Stimulated activated CD4-positive, alpha-beta T cell treated with anti-CD3 and anti-CD28 coated beads, Interleukin-2, amount 100 ng/mL, for 48 hours (primary cell): ENCODE measurements at regions not wholly inside any gene's neighbourhood (a gene's known extent, or its start where the extent isn't known, plus 50 kb on each side); places are given as distances from the start of the nearest gene placed in this dataset.
"Not testable (repeated sequence)": the region's sequence is repeated elsewhere in the genome, so short reads cannot be mapped to it uniquely, and the experiment has no call there.

Experiments used
- DNase-seq, 2 donors: peaks; one replicate each; pipeline ENCODE4 v3.0.0-alpha.2; 2020

DNA sequence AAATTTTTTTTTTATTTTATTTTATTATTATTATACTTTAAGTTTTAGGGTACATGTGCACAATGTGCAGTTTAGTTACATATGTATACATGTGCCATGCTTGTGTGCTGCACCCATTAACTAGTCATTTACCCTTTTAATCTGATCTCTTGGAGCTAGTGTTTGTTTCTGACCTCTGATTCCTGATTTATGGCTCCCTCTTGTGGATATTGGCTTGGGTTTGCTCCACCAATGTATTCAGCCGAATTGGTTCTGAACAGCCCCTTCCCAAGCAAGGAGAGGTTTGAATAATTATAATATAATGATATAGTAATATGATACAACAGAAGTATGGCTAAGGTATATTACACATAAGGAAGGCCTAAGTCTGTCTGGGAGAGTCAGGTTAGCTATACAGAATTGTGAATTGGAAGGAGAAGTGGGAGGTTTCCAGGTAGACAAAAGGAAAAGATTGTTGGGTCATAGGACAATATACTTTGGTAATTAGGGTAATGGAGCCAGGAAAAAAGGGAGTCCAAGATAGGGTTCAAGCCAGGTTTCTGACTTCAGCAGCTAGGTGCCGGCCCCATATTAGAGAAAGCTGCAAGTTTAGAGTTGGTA lies 53.1 kb upstream of the HMCN1 start:
- no peak for DNase-seq

GRCh38 chr1:185680453-185680852 lies 53.7 kb upstream of the HMCN1 start:
- DNase-seq: no peak

DNA sequence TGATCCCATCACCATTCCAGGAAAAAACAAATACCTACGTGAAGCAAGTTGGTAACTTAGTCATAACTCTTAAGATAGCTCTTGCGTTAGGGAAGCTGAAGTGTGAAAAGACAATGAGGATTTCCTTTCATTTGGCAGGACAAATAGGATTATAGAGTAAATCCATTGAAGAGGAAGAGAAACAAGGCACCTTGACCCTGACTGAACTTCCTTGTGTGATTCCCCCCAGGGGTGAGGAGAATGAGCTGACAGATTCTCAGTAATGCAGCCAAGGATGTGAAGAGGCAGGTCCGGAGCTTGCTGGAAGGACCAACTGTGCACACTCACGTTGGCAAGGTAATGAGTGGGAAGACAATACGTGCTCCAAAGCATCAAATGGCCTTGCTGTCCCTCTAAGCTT lies 55.0 kb upstream of the HMCN1 start:
- DNase-seq: no peak

GRCh38 chr1:185676969-185677368 lies 57.2 kb upstream of the HMCN1 start:
- DNase-seq: no peak

- no peak for DNase-seq
These were observed 60.0 kb upstream of the HMCN1 start for GRCh38 chr1:185674201-185674600.

GRCh38 chr1:185672719-185673360 lies 61.4 kb upstream of the HMCN1 start:
- no peak for DNase-seq

DNA sequence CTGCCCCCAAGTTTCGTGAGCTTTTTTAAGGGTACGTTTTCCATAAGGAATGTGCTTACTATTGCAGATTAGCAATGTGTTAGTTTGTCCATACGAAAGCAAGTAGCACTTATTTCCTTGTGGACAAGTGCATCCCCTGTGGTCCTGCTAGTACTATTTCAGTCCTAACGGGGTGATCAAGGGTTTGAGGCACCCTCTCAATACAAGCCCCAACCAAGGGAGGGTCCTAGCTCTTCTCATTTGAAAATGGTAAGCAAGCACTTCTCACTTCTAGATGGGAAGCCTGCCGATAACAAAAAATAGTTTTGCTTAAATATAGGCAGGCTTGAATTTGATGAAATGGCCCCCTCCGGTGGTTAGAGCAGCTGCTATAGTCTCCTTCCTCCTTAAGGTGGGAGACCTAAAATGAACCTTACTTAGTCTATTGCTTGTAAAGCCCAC lies 64.0 kb upstream of the HMCN1 start:
- DNase-seq: no peak

DNA sequence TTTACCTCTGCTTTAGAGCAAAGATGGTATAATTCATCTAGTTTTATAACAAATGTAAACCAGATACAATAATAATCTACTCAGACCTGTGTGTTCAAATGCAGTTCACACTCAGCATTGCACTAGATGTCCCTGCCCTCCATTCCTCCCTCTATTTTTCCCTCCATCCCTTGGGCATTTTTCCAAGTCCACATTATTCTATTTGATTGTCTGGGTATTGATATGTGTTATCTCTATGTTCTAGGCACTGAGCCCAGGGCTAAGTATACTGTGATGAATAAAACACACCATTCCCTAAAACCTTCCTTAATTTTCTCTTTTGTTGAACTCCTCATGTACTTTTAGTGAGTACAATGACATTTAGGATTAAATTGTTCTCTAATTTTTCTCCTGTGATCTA lies 66.2 kb upstream of the HMCN1 start:
- no peak for DNase-seq

DNA sequence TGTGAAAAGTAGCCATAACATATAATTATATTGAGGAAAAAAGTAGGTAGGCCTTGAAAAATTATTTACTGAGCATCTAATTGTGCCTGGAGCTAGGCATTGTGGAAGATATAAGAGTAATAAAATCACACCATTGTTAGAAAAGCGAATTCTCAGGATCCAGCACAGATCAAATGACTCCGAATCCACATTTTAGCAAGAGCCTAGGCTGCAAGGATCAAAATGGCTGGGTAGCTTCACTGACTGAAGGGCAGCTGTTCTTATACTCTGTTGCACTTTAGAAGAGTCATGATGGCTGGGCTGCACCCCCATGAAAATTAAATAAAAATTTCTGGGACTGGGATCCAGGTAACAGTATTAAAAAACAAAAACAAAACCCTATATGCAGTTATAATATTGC lies 67.6 kb upstream of the HMCN1 start:
- DNase-seq: no peak

GRCh38 chr1:185663771-185664296 lies 70.4 kb upstream of the HMCN1 start:
- DNase-seq: no peak

DNA sequence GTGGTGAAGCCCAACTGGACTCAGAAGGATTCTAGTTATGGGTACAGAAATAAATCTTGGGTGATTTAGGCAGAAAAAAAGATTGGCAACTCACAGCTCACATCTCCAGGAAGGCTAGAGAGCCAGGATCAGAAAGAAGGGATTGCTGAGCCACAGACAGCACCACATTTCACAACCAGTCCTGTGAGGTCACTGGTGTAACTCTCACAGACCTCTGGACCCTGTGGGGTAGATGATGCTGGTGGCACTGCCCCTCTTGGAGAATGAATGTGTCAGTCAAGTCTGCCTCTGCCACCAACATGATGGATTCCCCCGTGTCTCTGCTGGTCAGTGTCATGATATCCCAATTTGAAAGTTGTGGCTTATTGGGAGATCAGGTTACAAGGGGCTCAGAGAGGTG lies 70.9 kb upstream of the HMCN1 start:
- DNase-seq: no peak

DNA sequence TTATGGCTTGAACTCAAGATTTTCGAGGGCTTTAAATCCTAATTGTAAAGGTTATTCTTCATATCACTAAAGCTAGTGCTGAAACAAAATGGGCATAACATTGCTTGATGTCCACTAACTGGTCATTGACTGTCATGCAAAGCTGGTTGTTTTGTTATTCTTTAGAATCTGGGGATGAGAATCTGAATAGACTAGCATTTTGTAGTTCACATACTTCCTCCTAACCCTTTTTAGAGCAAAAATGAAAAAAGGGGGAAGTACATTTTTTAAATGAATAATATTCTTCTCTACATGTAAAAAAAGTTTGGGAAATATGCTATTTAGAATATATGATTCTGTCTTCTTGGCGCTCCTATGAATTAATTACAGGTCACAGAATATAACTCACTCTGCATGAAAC lies 72.2 kb upstream of the HMCN1 start:
- no peak for DNase-seq

GRCh38 chr1:185656663-185657062 lies 77.5 kb upstream of the HMCN1 start:
- no peak for DNase-seq

- no peak for DNase-seq
These were observed 79.3 kb upstream of the HMCN1 start for GRCh38 chr1:185654952-185655314.

DNA sequence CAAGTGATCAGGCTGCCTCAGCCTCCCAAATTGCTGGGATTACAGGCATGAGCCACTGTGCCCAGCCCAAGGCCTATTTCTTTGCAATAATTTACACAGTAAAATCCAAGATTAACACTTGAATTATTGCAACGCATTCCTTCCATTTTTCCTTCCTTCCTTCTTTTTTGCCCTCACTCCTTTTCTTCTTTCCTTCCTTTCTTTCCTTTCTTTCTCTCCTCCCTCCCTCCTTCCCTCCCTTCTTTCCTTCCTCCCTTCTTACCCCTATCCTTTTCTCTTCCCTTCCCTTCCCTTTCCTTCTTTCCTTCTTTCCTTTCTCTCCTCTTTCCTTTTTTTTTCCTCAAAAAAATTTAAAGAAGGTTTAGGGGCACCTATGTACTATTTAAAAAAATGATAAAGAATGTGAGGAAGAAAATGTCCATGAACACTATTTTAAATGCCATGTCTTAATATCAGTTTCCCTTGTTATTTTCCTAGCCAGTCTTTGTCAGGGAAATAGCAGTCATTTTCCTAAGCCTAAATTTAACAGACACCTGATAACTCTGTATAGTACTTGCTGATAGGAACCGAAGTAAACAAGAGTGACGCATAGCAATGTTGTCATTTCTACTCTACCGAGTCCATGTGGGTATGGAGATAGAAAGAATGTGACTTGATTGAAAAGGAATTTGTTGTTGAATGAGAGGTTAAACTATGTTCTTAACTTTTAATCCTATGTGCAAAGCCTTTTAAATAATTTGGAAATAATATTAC lies 79.8 kb upstream of the HMCN1 start:
- no peak for DNase-seq

- no peak for DNase-seq
These were observed 80.6 kb upstream of the HMCN1 start for GRCh38 chr1:185653615-185654014.

DNA sequence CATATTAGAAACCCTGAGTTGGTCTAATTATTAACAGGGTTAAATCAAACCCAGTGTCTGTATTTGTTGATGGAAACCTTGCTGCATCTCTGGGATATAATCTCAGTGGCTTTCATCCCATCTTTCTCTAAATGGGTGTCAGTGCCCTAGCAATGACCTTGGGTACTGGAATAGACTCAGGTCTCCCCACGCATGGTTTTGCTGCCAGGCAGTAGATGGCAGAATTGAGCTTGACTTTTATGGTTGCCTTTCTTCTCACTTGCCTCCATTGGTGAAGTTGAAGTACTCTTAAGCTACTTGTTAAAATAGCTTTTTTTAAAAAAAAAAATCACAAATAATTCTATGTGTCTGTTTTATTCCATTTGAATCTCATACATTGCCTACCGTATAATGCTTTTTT lies 81.8 kb upstream of the HMCN1 start:
- DNase-seq: no peak

DNA sequence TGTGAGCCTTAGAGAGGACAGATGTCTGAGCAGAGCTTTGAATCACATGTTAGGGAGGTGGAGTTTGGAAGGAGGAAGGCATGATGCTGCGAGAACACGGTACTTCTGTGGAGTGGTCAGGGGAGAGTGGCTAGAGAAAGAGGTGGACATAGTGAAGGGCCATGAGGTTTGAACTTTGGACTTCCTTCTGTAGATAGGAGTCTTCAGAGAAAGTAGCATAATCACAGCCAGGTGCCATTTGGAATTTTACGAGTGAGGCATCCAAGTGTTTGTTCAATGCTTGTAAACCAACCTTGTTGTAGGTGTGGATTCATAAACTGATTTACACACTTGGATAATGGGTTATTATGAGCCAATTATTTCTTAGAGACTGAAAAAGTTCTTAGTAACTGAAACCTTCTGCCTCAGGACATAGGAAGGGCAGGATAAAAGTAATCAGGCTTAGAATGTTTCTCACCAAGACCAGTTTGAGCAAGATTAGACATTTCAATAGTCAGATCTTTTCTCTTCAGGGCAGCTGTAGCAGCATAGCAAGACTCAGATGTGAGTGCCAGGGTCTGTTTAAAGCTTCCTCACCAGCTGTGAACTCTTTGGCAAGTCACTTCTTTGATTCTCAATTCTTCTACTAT lies 83.5 kb upstream of the HMCN1 start:
- DNase-seq: no peak

DNA sequence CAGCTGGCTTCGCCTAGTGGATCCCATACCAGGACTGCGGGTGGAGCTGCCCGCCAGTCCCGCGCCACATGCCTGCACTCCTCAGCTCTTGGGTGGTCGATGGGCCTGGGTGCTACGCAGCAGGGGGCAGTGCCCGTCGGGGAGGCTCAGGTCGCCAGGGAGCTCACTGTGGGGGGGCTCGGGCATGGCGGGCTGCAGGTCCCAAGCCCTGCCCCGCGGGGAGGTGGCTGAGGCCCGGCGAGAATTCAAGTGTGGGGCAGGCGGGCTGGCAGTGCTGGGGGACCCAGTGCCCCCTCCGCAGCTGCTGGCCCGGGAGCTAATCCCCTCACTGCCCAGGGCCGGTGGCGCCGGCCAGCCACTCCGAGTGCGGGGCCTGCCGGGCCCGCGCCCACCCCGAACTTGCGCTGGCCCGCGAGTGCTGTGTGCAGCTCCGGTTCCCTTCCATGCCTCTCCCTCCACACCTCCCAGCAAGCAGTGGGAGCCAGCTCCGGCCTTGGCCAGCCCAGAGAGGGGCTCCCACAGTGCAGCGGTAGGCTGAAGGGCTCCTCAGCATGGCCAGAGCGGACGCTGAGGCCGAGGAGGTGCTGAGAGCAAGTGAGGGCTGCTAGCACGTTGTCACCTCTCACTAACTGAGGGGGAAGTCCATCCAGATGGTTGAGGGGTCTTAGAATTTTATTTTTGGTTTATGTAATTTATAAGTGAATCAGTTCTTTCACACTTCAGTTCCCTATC lies 85.2 kb upstream of the HMCN1 start:
- no peak for DNase-seq

- not testable (repeated sequence) for DNase-seq
These were observed 86.5 kb upstream of the HMCN1 start for GRCh38 chr1:185647597-185648267.

GRCh38 chr1:185646202-185646683 lies 87.9 kb upstream of the HMCN1 start:
- no peak for DNase-seq

GRCh38 chr1:185645686-185646085 lies 88.5 kb upstream of the HMCN1 start:
- no peak for DNase-seq
